Activated CD4-positive, alpha-beta T cell treated with anti-CD3 and anti-CD28 coated beads for 36 hours (primary cell): ENCODE measurements at regions not wholly inside any gene's neighbourhood (a gene's known extent, or its start where the extent isn't known, plus 50 kb on each side); places are given as distances from the start of the nearest gene placed in this dataset.

Source experiments
- ATAC-seq: fragments of 200-7000 bp; cut with Tn5 transposase; one replicate; pipeline ENCODE4 v1.10.0; 2021; ENCODE audit warnings: mild to moderate bottlenecking, moderate library complexity
- CTCF ChIA-PET: fragments of 350-600 bp; sonication (Branson Sonifier 250); formaldehyde crosslinking; loops from one replicate; lab custom pipeline; 2021; ENCODE audit warnings: antibody characterized with exemption; lab: Charles Lee
- POLR2A ChIA-PET: fragments of 350-600 bp; sonication (Branson Sonifier 250); formaldehyde crosslinking; loops from one replicate; lab custom pipeline; 2021; ENCODE audit warnings: antibody characterized with exemption, inconsistent platforms; lab: Charles Lee
- DNase-seq: peaks from one replicate; pipeline ENCODE4 v3.0.0-alpha.2; 2020
- H3K27ac Mint-ChIP-seq: one replicate; pipeline ENCODE4 v1.8.0; 2021; ENCODE audit warnings: mixed read lengths
- H3K27me3 Mint-ChIP-seq: one replicate; pipeline ENCODE4 v1.8.0; 2021; ENCODE audit warnings: mixed read lengths
- H3K36me3 Mint-ChIP-seq: one replicate; pipeline ENCODE4 v1.8.0; 2021; ENCODE audit warnings: low read depth, mixed read lengths
- H3K4me1 Mint-ChIP-seq: one replicate; pipeline ENCODE4 v1.8.0; 2021; ENCODE audit warnings: mixed read lengths
- H3K4me3 Mint-ChIP-seq: one replicate; pipeline ENCODE4 v1.8.0; 2021; ENCODE audit warnings: mild to moderate bottlenecking, moderate library complexity, mixed read lengths
- H3K9me3 Mint-ChIP-seq: one replicate; pipeline ENCODE4 v1.8.0; 2021; ENCODE audit warnings: low read depth, mixed read lengths
- intact Hi-C, 2 experiments: fragments of 100-400 bp; cut with DNase I in 1 of 2; cut with micrococcal nuclease in 1 of 2; formaldehyde crosslinking; loops; one replicate each; pipeline versions ENCODE4 v1.14.2 to v1.15.1; 2022 to 2024; cut with DNase I, micrococcal nuclease

DNA sequence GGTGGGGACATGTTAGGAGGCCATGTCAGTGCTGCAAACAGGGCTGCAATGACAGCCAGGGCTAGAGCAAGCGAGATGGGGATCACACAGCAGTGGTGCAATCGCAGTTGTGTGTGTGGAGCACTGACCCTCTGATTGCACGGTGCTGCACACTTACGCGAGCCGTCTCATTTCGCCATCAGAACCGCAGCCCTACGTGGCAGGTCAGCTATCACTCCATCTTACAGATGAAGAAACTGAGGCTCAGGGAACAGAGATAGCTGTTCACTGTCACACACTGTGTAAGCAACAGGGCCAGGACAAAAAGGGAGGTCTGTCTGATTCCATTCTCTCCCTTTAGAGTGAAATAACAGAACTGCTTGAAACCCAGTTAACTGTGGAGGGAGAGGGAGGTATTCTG lies 104.8 kb upstream of the SLC45A1 start:
- no peak for DNase-seq
- peaks cover 36% of the 10 kb centered on the region for H3K27me3 Mint-ChIP-seq
- no peaks in the 10 kb centered on the region for H3K9me3 Mint-ChIP-seq
- intact Hi-C loops: no loop called here
- no peak overlapping the region for H3K4me3 Mint-ChIP-seq
- CTCF ChIA-PET: interaction anchor here (0.6 to 1.7 kb wide), 2 partner anchors 180 to 198 kb away, joined by 3 to 5 read pairs; no protein-coding TSS in a partner anchor
- no peak for ATAC-seq
- H3K27ac Mint-ChIP-seq: no peak overlapping the region
- no peaks in the 10 kb centered on the region for H3K36me3 Mint-ChIP-seq
- POLR2A ChIA-PET: no interaction called here
- peaks cover 19% of the 10 kb centered on the region for H3K4me1 Mint-ChIP-seq

DNA sequence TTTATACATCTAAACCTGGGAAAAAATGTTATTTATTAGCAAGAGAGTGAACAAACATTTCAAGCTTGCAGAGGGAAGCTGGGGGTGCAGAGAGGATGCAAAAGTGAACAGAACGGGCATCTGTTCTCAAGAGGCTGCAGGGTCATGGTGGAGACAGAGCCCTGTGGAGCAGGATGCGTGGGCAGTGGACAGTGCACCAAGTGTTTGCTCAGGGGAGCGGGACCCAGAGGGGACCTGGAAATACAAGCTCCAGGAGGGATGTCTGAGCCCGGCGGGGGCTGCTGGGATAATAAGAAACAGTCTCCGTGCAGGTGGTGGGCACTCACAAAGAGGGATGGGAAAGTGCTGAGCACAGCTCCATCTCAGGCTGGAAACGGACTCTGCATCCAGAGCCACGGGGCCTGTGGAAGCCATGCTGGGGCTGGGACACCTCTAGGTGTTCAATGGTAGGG lies 105.3 kb upstream of the SLC45A1 start:
- Mint-ChIP-seq H3K4me3 (peak overlapping the region; percentile 3), H3K27ac (peak overlapping the region; percentile 51), H3K4me1 (peaks cover 18% of the 10 kb centered on the region), H3K36me3 (no peaks in the 10 kb centered on the region), H3K27me3 (peaks cover 33% of the 10 kb centered on the region), H3K9me3 (no peaks in the 10 kb centered on the region)
- CTCF ChIA-PET: interaction anchor here (1.7 kb wide), 1 partner anchor 197 kb away, joined by 5 read pairs; no protein-coding TSS in a partner anchor
- POLR2A ChIA-PET: no interaction called here
- no peak for ATAC-seq
- intact Hi-C loops: no loop called here
- no peak for DNase-seq

DNA sequence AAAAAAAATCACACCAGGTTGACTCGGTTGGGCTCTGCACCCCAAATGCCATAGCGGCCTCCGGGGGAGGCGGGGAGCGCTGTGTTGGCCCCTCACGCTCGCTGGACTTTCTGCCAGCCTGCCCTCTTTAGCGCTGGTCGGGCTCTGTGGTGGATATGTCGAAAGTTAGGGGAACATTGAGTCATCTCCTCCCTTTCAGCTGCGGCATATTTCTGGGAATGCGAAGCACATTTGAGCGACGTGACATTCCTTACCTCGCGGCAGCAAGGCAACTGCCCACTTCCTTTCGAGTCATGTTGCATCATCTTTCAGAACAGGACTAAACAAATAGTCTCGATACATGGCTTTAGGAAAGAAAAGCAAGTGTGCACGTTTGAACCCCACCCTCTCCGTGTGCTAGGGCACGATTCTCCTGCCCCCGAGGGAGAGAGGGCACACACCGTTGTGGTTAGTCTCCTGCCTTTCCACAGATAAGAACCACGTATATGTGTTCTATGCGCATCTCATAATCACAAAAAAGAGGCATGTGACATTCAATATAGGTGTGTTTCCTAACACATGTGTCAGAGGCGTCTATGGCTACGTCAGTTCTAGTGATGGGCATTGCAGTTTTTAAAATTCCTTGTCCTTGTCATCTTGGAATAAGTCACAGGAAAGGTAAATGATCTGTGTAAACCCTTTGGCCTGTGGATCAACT lies 105.9 kb upstream of the SLC45A1 start:
- peak overlapping the region; percentile 51 for H3K27ac Mint-ChIP-seq
- H3K4me3 Mint-ChIP-seq: peak overlapping the region; percentile 3
- peaks cover 17% of the 10 kb centered on the region for H3K4me1 Mint-ChIP-seq
- ChIA-PET POLR2A (no interaction called here), CTCF (interaction anchor here (1.0 to 1.7 kb wide), 2 partner anchors 137 to 197 kb away, joined by 3 to 5 read pairs; no protein-coding TSS in a partner anchor)
- peak; percentile 66 for ATAC-seq
- DNase-seq: peak; percentile 44
- no peaks in the 10 kb centered on the region for H3K36me3 Mint-ChIP-seq
- H3K9me3 Mint-ChIP-seq: no peaks in the 10 kb centered on the region
- peaks cover 32% of the 10 kb centered on the region for H3K27me3 Mint-ChIP-seq
- intact Hi-C loops: no loop called here

DNA sequence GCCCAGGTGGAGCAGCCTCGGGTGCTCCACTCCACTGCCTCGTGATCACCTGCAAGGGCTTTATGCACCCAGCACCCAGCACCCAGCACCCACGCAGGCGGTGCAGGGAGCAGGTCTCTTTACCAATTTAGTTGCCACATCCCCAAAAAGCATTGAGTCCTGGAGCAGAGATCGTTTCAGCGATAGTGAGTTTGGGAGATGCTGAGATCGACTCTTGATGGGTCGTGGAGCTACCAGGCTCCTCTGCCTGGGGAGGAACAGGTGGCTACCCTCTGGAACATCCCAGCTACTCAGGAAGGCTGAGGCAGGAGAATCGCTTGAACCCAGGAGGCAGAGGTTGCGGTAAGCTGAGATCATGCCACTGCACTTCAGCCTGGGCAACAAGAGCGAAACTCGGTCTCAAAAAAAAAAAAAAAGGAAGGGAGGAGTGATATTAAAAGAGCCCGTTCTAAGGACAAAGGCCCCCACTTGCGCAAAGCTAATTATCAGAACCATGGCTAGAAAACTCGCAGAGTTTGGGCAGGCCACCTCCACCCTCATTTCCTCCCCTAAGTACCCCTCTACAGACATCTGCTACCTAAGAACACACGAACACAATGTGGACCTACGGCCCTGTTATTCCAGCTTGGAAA lies 106.5 kb upstream of the SLC45A1 start:
- ChIA-PET CTCF (interaction anchor here (1.0 kb wide), 1 partner anchor 138 kb away, joined by 3 read pairs; no protein-coding TSS in a partner anchor), POLR2A (interaction anchor here (0.7 kb wide), 1 partner anchor 44 kb away, joined by 5 read pairs; no protein-coding TSS in a partner anchor)
- H3K27ac Mint-ChIP-seq: peak overlapping the region; percentile 51
- H3K36me3 Mint-ChIP-seq: no peaks in the 10 kb centered on the region
- H3K9me3 Mint-ChIP-seq: no peaks in the 10 kb centered on the region
- peaks cover 14% of the 10 kb centered on the region for H3K4me1 Mint-ChIP-seq
- peak; percentile 37 for ATAC-seq
- intact Hi-C loops: no loop called here
- no peak overlapping the region for H3K4me3 Mint-ChIP-seq
- peaks cover 28% of the 10 kb centered on the region for H3K27me3 Mint-ChIP-seq
- no peak for DNase-seq

DNA sequence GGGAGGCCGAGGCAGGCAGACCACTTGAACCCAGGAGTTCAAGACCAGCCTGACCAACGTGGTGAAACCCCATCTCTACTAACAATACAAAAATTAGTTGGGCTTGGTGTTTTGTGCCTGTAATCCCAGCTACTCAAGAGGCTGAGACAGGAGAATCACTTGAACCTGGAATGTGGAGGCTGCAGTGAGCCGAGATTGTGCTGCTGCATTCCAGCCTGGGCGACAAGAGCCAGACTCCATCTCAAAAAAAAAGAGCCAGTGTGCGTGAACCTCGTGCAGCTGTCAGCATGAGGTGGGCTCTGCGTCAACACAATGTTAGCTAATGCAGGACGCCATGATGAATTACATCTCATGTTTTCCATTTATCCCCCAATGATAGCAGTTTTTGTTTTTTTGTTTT lies 110.7 kb upstream of the SLC45A1 start:
- DNase-seq (no peak), ATAC-seq (no peak)
- H3K4me1 Mint-ChIP-seq: peaks cover 7% of the 10 kb centered on the region
- H3K36me3 Mint-ChIP-seq: no peaks in the 10 kb centered on the region
- POLR2A ChIA-PET: interaction anchor here (0.7 kb wide), 1 partner anchor 38 kb away, joined by 4 read pairs; no protein-coding TSS in a partner anchor
- H3K27ac Mint-ChIP-seq: no peak overlapping the region
- no peak overlapping the region for H3K4me3 Mint-ChIP-seq
- no peaks in the 10 kb centered on the region for H3K9me3 Mint-ChIP-seq
- intact Hi-C loops: no loop called here
- CTCF ChIA-PET: no interaction called here
- peaks cover 10% of the 10 kb centered on the region for H3K27me3 Mint-ChIP-seq

DNA sequence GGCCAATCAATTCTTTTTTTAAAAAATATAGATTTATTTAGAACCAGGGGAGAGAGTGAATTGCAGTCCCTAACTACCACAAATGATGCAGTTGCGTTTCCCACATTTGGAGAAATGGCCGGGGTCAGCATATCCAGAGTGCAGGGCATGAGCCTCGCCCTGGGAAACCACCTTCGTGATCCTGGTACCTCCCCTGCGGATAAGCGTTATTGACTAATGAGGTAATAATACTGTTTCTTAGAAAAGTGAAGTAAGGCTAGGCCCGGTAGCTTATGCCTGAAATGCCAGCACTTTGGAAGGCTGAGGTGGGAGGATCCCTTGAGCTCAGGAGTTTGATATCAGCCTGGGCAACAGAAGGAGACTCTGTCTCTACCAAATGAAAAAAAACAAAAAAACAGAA lies 111.5 kb upstream of the SLC45A1 start:
- CTCF ChIA-PET: no interaction called here
- H3K27ac Mint-ChIP-seq: no peak overlapping the region
- intact Hi-C loops: no loop called here

DNA sequence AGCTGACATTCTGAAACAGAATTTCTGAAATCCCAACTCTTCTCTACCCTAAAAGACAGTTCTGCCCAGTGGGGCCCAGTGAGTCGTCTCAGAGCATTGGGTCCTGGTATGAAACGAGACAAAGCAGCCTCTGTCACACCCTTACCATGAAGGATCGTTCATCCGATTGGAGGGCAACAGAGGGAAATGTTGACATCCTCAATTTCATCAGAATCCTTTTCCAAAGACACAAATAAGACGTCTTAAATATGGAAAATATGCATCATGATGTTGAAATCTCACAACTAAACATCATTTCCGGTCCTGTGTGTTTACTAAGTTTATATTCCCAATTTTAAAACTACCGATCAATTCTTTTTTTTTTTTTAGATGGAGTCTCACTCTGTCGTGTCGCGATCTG lies 112.1 kb upstream of the SLC45A1 start:
- POLR2A ChIA-PET: no interaction called here
- intact Hi-C loops: no loop called here
- H3K27ac Mint-ChIP-seq: no peak overlapping the region

More for the DNA sequence above, 111.5 kb upstream of the SLC45A1 start:
- Mint-ChIP-seq H3K4me3 (no peak overlapping the region), H3K27me3 (peaks cover 6% of the 10 kb centered on the region), H3K36me3 (no peaks in the 10 kb centered on the region), H3K9me3 (no peaks in the 10 kb centered on the region), H3K4me1 (no peaks in the 10 kb centered on the region)
- ATAC-seq (no peak), DNase-seq (no peak)
- POLR2A ChIA-PET: no interaction called here

DNA sequence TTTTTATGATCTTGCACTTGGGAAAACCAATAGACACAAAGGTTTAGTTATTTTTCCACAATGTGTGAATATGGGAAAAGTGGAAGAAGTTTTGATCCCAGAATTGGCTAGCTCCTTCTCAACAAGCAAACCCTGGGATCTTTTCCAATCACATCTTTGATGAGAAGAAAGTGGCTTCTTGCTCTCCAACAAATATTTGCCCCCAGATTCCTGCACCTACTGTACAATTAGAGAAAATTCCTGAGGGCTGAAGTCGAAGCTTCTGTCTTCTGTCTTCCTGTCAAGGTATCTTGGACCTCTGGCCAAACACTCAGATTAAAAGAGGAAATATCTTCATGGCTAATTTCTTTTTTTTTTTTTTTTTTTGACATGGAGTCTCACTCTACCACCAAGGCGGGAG lies 113.1 kb upstream of the SLC45A1 start:
- ATAC-seq: no peak
- CTCF ChIA-PET: interaction anchor here (0.6 kb wide), 1 partner anchor 51 kb away, joined by 4 read pairs; no protein-coding TSS in a partner anchor
- Mint-ChIP-seq H3K27ac (no peak overlapping the region), H3K36me3 (no peaks in the 10 kb centered on the region), H3K27me3 (no peaks in the 10 kb centered on the region), H3K4me1 (no peaks in the 10 kb centered on the region), H3K4me3 (no peak overlapping the region), H3K9me3 (no peaks in the 10 kb centered on the region)
- POLR2A ChIA-PET: no interaction called here
- no peak for DNase-seq
- intact Hi-C loops: no loop called here

More for the DNA sequence above, 112.1 kb upstream of the SLC45A1 start:
- Mint-ChIP-seq H3K4me3 (no peak overlapping the region), H3K36me3 (no peaks in the 10 kb centered on the region), H3K9me3 (no peaks in the 10 kb centered on the region), H3K4me1 (no peaks in the 10 kb centered on the region), H3K27me3 (peaks cover 6% of the 10 kb centered on the region)
- CTCF ChIA-PET: no interaction called here
- no peak for ATAC-seq
- no peak for DNase-seq

DNA sequence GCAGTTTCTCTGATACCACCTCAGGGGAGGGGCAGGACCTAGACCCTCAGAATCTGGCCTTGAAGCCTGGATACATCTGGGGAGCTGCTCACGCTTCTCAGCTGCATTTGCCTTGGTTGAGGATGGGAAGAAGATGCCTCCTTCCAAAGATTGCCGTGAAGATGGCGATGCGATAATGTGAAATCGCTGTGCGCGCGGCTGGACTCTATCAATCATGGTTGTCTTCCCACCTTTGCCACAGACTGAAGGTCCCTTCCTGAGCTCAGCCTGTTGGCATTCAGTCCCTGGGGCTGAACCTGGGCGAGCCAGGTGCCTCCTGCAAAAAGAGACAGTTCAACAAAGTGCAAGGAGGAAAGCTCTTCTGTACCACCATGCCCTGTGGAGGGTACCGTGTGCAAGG lies 114.4 kb upstream of the SLC45A1 start:
- intact Hi-C loops: no loop called here
- ATAC-seq: no peak
- H3K36me3 Mint-ChIP-seq: no peaks in the 10 kb centered on the region
- DNase-seq: no peak
- no peak overlapping the region for H3K27ac Mint-ChIP-seq
- CTCF ChIA-PET: no interaction called here
- H3K9me3 Mint-ChIP-seq: no peaks in the 10 kb centered on the region
- POLR2A ChIA-PET: no interaction called here
- H3K4me1 Mint-ChIP-seq: no peaks in the 10 kb centered on the region
- no peak overlapping the region for H3K4me3 Mint-ChIP-seq
- no peaks in the 10 kb centered on the region for H3K27me3 Mint-ChIP-seq

DNA sequence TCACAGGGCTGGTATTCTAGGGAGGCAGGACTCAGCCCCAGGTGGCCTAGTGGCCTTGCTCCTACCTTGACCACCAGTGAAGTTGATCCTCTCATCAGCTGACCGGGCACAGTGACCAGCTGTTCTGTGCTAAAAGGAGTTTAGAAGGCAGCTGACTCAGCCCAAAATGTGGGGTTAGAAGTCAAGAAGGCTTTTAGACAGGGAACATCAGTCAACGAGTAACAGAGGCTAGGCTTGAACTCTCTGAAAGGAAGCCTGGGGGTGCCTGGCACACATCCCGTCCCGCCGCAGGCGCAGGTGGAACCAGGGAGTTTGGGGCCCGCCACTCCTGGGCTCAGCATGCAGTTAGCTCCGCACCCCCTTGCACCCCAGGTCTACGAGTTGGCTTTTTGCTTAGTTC lies 114.9 kb upstream of the SLC45A1 start:
- no peaks in the 10 kb centered on the region for H3K27me3 Mint-ChIP-seq

DNA sequence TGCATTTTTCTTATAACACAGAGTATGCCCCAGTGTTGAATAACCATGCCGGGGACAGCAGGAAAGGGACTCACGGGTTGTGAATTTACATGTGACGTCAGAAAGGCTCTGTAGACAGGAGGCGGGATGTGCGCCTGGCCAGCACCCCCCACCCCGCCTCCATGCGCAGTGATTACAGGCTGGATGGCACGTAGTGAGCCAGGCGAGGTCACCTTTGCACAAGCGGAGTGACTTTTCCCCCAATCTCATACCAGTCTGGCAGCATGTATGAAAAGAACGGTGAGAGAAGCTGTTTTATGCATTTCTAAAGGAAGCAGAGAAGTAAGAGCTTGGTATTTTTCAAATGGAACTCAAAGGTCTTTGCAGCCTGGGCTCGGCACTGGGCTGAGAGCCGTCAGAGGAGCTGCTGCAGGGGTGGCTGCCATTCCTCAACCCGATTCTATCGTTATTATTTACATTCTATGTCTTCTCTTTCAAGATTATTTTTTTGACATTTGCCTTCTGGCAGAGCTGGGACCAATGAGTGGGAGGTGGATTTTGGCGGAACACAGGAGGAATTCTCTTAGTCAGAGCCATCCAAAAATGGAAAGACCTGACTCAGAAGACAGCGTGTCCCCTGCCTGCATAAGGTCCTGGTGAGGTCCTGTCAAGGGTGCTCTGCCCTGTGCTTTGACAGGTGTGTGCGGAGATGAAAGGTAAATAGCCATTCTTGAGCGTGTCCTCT lies 115.6 kb upstream of the SLC45A1 start:
- Mint-ChIP-seq H3K27me3 (no peaks in the 10 kb centered on the region), H3K4me3 (no peak overlapping the region), H3K36me3 (no peaks in the 10 kb centered on the region), H3K27ac (no peak overlapping the region), H3K4me1 (peaks cover 6% of the 10 kb centered on the region), H3K9me3 (no peaks in the 10 kb centered on the region)
- DNase-seq (no peak), ATAC-seq (no peak)
- intact Hi-C loops: no loop called here
- POLR2A ChIA-PET: interaction anchor here (0.7 kb wide), 1 partner anchor 558 kb away, joined by 3 read pairs; no protein-coding TSS in a partner anchor
- CTCF ChIA-PET: no interaction called here

More for the DNA sequence above, 114.9 kb upstream of the SLC45A1 start:
- ATAC-seq: no peak
- Mint-ChIP-seq H3K9me3 (no peaks in the 10 kb centered on the region), H3K4me1 (peaks cover 1% of the 10 kb centered on the region), H3K36me3 (no peaks in the 10 kb centered on the region), H3K4me3 (no peak overlapping the region), H3K27ac (no peak overlapping the region)
- no peak for DNase-seq
- CTCF ChIA-PET: no interaction called here
- POLR2A ChIA-PET: no interaction called here
- intact Hi-C loops: no loop called here
